Stomach smooth muscle (tissue), 2 donors: ENCODE measurements at regions not wholly inside any gene's neighbourhood (a gene's known extent, or its start where the extent isn't known, plus 50 kb on each side); places are given as distances from the start of the nearest gene placed in this dataset.

Source experiments
- H3K27ac ChIP-seq: one replicate; pipeline ENCODE4 v1.7.0; 2013; ENCODE audit warnings: mild to moderate bottlenecking, low read length, inconsistent platforms
- H3K27me3 ChIP-seq, 2 donors: one replicate each; pipeline ENCODE4 v1.7.0; 2013; ENCODE audit warnings: low read length in 2 of 2; ENCODE audit not compliant: insufficient read depth in 2 of 2, control insufficient read depth in 1 of 2
- H3K36me3 ChIP-seq, 2 donors: one replicate each; pipeline ENCODE4 v1.7.0; 2013; ENCODE audit warnings: low read length in 2 of 2; ENCODE audit not compliant: control insufficient read depth in 2 of 2, insufficient read depth in 2 of 2
- H3K4me1 ChIP-seq: one replicate; pipeline ENCODE4 v1.7.0; 2013; ENCODE audit warnings: low read length; ENCODE audit not compliant: control insufficient read depth, insufficient read depth
- H3K4me3 ChIP-seq, 2 donors: one replicate each; pipeline ENCODE4 v1.7.0; 2013; ENCODE audit warnings: low read length in 2 of 2
- H3K9ac ChIP-seq, 2 donors: one replicate each; pipeline ENCODE4 v1.7.0; 2013; ENCODE audit warnings: low read length in 2 of 2, mild to moderate bottlenecking in 1 of 2
- H3K9me3 ChIP-seq, 2 donors: one replicate each; pipeline ENCODE4 v1.7.0; 2013; ENCODE audit warnings: low read length in 2 of 2; ENCODE audit not compliant: control insufficient read depth in 2 of 2
- donor health status: healthy.
- donor health status: Pancreatic carcinoma.

GRCh38 chr12:58384196-58384595 lies 442.8 kb downstream of the ATP23 start:
- H3K27ac ChIP-seq, result no peak overlapping the region

DNA sequence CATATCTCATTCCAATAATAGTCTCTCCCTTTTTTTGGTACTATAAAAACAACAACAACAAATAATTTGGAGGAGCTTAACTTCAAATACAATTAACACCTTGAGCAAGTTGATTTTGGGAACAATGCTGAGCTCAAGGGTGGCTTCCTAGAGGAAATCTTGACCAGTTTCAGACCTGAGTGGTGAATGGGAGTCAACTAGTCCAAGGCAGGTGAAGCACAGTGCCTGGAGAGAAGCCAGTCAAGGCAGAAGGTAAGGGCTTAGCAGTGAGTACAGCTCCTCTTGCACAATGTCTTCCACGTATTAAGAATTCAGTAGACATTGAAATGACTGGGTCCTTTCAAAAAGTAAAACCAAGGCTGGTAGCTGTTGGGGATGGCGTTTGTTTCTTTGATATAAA lies 444.8 kb downstream of the ATP23 start:
- no peaks in the 10 kb centered on the region for H3K27me3 ChIP-seq
- no peaks in the 10 kb centered on the region for H3K9me3 ChIP-seq
- no peak overlapping the region for H3K27ac ChIP-seq
- H3K9ac ChIP-seq, result no peak overlapping the region
- no peak overlapping the region for H3K4me3 ChIP-seq
- no peaks in the 10 kb centered on the region for H3K4me1 ChIP-seq
- no peaks in the 10 kb centered on the region for H3K36me3 ChIP-seq

More at GRCh38 chr12:58384196-58384595, 442.8 kb downstream of the ATP23 start:
- Histone ChIP-seq H3K4me1 (no peaks in the 10 kb centered on the region), H3K9ac (no peak overlapping the region), H3K9me3 (no peaks in the 10 kb centered on the region), H3K36me3 (no peaks in the 10 kb centered on the region), H3K4me3 (no peak overlapping the region), H3K27me3 (no peaks in the 10 kb centered on the region)

- no peak overlapping the region for H3K9ac ChIP-seq
- no peaks in the 10 kb centered on the region for H3K27me3 ChIP-seq
- no peaks in the 10 kb centered on the region for H3K9me3 ChIP-seq
- H3K4me1 ChIP-seq, result no peaks in the 10 kb centered on the region
- H3K36me3 ChIP-seq, result no peaks in the 10 kb centered on the region
- H3K4me3 ChIP-seq, result no peak overlapping the region
- no peak overlapping the region for H3K27ac ChIP-seq
Measured at GRCh38 chr12:58387199-58387598, 445.8 kb downstream of the ATP23 start.

DNA sequence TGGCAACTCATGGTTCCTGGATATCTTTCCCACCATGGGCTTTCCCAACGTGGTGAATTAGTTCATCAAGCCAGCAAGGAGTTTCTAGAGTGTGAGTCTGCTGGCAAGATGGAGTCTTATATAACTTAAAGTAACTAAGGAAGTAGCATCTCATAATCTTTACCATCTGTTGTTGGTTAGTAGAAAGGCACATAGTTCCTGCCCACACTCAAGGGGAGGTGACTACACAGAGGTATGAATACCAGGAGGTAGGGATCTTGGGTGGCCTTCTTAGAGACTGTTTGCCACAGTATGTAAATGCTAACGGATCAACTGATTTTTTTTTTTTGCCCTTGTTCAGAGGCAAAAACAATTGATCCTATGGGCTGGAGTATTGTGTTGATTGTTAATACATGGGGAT lies 446.9 kb downstream of the ATP23 start:
- no peak overlapping the region for H3K4me3 ChIP-seq
- no peak overlapping the region for H3K27ac ChIP-seq
- no peaks in the 10 kb centered on the region for H3K9me3 ChIP-seq
- H3K36me3 ChIP-seq, result no peaks in the 10 kb centered on the region
- no peak overlapping the region for H3K9ac ChIP-seq
- H3K27me3 ChIP-seq, result no peaks in the 10 kb centered on the region
- H3K4me1 ChIP-seq, result no peaks in the 10 kb centered on the region

GRCh38 chr12:58393152-58393551 lies 451.8 kb downstream of the ATP23 start:
- H3K9me3 ChIP-seq, result no peaks in the 10 kb centered on the region
- H3K9ac ChIP-seq, result no peak overlapping the region
- no peak overlapping the region for H3K4me3 ChIP-seq
- H3K27ac ChIP-seq, result no peak overlapping the region
- no peaks in the 10 kb centered on the region for H3K27me3 ChIP-seq
- no peaks in the 10 kb centered on the region for H3K4me1 ChIP-seq
- H3K36me3 ChIP-seq, result no peaks in the 10 kb centered on the region

GRCh38 chr12:58395056-58395455 lies 453.7 kb downstream of the ATP23 start:
- Histone ChIP-seq H3K36me3 (no peaks in the 10 kb centered on the region), H3K27ac (no peak overlapping the region), H3K9me3 (no peaks in the 10 kb centered on the region), H3K4me1 (no peaks in the 10 kb centered on the region), H3K9ac (no peak overlapping the region), H3K4me3 (no peak overlapping the region), H3K27me3 (no peaks in the 10 kb centered on the region)

DNA sequence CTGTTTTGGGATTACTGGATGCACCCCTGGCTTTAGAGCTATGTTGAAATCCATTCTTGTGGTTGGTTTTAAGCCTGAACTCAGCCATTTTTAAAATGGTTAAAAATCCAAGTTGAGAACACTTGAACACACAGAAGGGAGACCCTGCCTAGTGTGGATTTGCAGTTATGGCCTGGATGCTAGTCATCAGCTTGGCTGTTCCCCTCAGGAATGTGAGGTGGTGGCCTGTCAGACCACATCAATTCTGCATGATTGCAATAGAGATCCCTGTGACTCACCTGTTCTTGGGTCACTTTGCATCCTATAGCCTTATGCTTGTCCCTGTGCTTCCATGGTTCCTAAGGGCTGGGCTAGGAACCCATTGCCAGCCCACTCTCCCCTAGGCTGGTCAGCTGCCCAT lies 454.1 kb downstream of the ATP23 start:
- no peaks in the 10 kb centered on the region for H3K4me1 ChIP-seq
- no peak overlapping the region for H3K27ac ChIP-seq
- no peaks in the 10 kb centered on the region for H3K9me3 ChIP-seq
- no peaks in the 10 kb centered on the region for H3K27me3 ChIP-seq
- no peak overlapping the region for H3K9ac ChIP-seq
- no peak overlapping the region for H3K4me3 ChIP-seq
- no peaks in the 10 kb centered on the region for H3K36me3 ChIP-seq

- Histone ChIP-seq H3K27ac (no peak overlapping the region), H3K9me3 (no peaks in the 10 kb centered on the region), H3K36me3 (no peaks in the 10 kb centered on the region), H3K27me3 (no peaks in the 10 kb centered on the region), H3K4me1 (no peaks in the 10 kb centered on the region), H3K9ac (no peak overlapping the region), H3K4me3 (no peak overlapping the region)
Measured at GRCh38 chr12:58396239-58396638, 454.9 kb downstream of the ATP23 start.

DNA sequence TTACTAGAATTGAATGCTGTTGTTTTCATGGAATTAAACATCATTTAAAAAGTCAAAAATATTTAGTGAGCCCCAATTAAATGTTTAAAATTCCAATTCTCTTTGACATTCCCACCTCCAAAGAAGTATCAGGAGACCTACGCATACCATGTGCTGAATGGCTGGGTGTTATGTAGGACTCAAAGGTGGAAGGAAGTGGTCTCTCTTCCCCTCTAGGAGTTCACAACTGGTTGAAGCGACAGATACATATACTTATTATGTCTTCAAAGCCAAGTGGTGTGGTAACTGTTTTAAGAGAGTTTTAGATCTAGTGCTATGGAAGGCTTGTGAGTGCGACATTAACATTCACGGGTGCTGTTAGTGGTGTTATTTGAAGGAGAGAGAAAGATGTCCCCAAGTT lies 464.0 kb downstream of the ATP23 start:
- H3K27ac ChIP-seq, result no peak overlapping the region
- no peaks in the 10 kb centered on the region for H3K9me3 ChIP-seq
- no peaks in the 10 kb centered on the region for H3K27me3 ChIP-seq
- H3K4me1 ChIP-seq, result peaks cover 2% of the 10 kb centered on the region
- no peaks in the 10 kb centered on the region for H3K36me3 ChIP-seq
- no peak overlapping the region for H3K4me3 ChIP-seq
- no peak overlapping the region for H3K9ac ChIP-seq

- Histone ChIP-seq H3K4me1 (peaks cover 2% of the 10 kb centered on the region), H3K9ac (no peak overlapping the region), H3K27ac (no peak overlapping the region), H3K9me3 (no peaks in the 10 kb centered on the region), H3K4me3 (no peak overlapping the region), H3K36me3 (no peaks in the 10 kb centered on the region), H3K27me3 (no peaks in the 10 kb centered on the region)
Measured at GRCh38 chr12:58408516-58408915, 467.1 kb downstream of the ATP23 start.

- Histone ChIP-seq H3K36me3 (no peaks in the 10 kb centered on the region), H3K9ac (no peak overlapping the region)
Measured at GRCh38 chr12:58412461-58413060, 471.2 kb downstream of the ATP23 start.

More at GRCh38 chr12:58412461-58413060, 471.2 kb downstream of the ATP23 start:
- Histone ChIP-seq H3K4me3 (no peak overlapping the region), H3K27ac (no peak overlapping the region), H3K9me3 (no peaks in the 10 kb centered on the region), H3K27me3 (no peaks in the 10 kb centered on the region), H3K4me1 (peaks cover 2% of the 10 kb centered on the region)
